CD14-positive monocyte (primary cell): ENCODE measurements at regions not wholly inside any gene's neighbourhood (a gene's known extent, or its start where the extent isn't known, plus 50 kb on each side); places are given as distances from the start of the nearest gene placed in this dataset.

Source experiments
- DNase-seq, 3 donors: peaks; one replicate each; pipeline ENCODE4 v3.0.0-alpha.2; 2011 to 2022
- H2AFZ ChIP-seq: 2 replicates; pipeline ENCODE4 v1.6.0; 2012; ENCODE audit warnings: mild to moderate bottlenecking, low read depth, low read length, inconsistent platforms; ENCODE audit not compliant: insufficient read depth, poor library complexity, severe bottlenecking
- H3K27ac ChIP-seq, 2 donors: 1 replicate in 1 of 2; 2 replicates in 1 of 2; pipeline ENCODE4 v1.5.1; 2012 to 2013; ENCODE audit warnings: low read length in 2 of 2, control low read depth in 1 of 2, inconsistent platforms in 1 of 2, low read depth in 1 of 2, mild to moderate bottlenecking in 1 of 2
- H3K27me3 ChIP-seq, 2 donors: one replicate each; pipeline versions ENCODE4 v1.6.0 to v1.6.1; 2011 to 2013; ENCODE audit warnings: low read length in 2 of 2; ENCODE audit not compliant: control insufficient read depth in 2 of 2, insufficient read depth in 2 of 2
- H3K36me3 ChIP-seq, 2 donors: replicated peaks in 1 of 2; 1 replicate in 1 of 2; 2 replicates in 1 of 2; pipeline versions ENCODE4 v1.5.1 to v1.6.1; 2012 to 2013; ENCODE audit warnings: low read length in 2 of 2, control low read depth in 1 of 2, inconsistent platforms in 1 of 2, mild to moderate bottlenecking in 1 of 2; ENCODE audit not compliant: insufficient read depth in 2 of 2, control insufficient read depth in 1 of 2
- H3K4me1 ChIP-seq, 2 donors: 1 replicate in 1 of 2; 2 replicates in 1 of 2; pipeline versions ENCODE4 v1.5.1 to v1.6.1; 2012 to 2013; ENCODE audit warnings: low read length in 2 of 2, control low read depth in 1 of 2, inconsistent platforms in 1 of 2, mild to moderate bottlenecking in 1 of 2, moderate library complexity in 1 of 2; ENCODE audit not compliant: insufficient read depth in 2 of 2, control insufficient read depth in 1 of 2
- H3K4me2 ChIP-seq: replicated peaks from 2 replicates; pipeline ENCODE3; 2012; ENCODE audit warnings: low read length, moderate library complexity, mild to moderate bottlenecking; ENCODE audit not compliant: poor library complexity, severe bottlenecking; ENCODE audit errors: extremely low read depth
- H3K4me3 ChIP-seq, 3 experiments: fragments of 200-600 bp in 1 of 3; sonication (generic) in 1 of 3; replicated peaks in 1 of 3; 1 replicate in 2 of 3; 2 replicates in 1 of 3; pipeline ENCODE4 v1.5.1; 2011 to 2013; ENCODE audit warnings: low read length in 3 of 3, mild to moderate bottlenecking in 3 of 3, control low read depth in 2 of 3, low read depth in 2 of 3, inconsistent platforms in 1 of 3, moderate library complexity in 1 of 3
- H3K79me2 ChIP-seq: 2 replicates; pipeline ENCODE4 v1.6.0; 2012; ENCODE audit warnings: mild to moderate bottlenecking, control low read depth, inconsistent platforms, low read length, moderate library complexity; ENCODE audit not compliant: insufficient read depth
- H3K9ac ChIP-seq: 2 replicates; pipeline ENCODE4 v1.6.0; 2017; ENCODE audit warnings: low read length, mild to moderate bottlenecking; ENCODE audit not compliant: insufficient read depth, poor library complexity, severe bottlenecking
- H3K9me3 ChIP-seq, 2 donors: replicated peaks in 1 of 2; 1 replicate in 1 of 2; 2 replicates in 1 of 2; pipeline versions ENCODE4 v1.5.1 to v1.6.1; 2012 to 2013; ENCODE audit warnings: low read length in 2 of 2, control low read depth in 1 of 2; ENCODE audit not compliant: control insufficient read depth in 1 of 2, insufficient read depth in 1 of 2
- H4K20me1 ChIP-seq: 2 replicates; pipeline ENCODE4 v1.6.0; 2012; ENCODE audit warnings: mild to moderate bottlenecking, low read length, control low read depth, moderate library complexity; ENCODE audit not compliant: insufficient read depth
- H3K27ac Mint-ChIP-seq, 7 donors: one replicate each; pipeline ENCODE4 v1.8.0; 2020; ENCODE audit warnings: mild to moderate bottlenecking in 7 of 7, mixed read lengths in 7 of 7, moderate library complexity in 6 of 7, inconsistent platforms in 2 of 7
- H3K27me3 Mint-ChIP-seq, 3 donors: one replicate each; pipeline ENCODE4 v1.8.0; 2021 to 2022; ENCODE audit warnings: low read depth in 3 of 3, mild to moderate bottlenecking in 3 of 3, mixed read lengths in 3 of 3, moderate library complexity in 3 of 3, inconsistent platforms in 1 of 3
- H3K36me3 Mint-ChIP-seq, 2 donors: one replicate each; pipeline ENCODE4 v1.8.0; 2020; ENCODE audit warnings: mixed read lengths in 2 of 2, inconsistent platforms in 1 of 2, mild to moderate bottlenecking in 1 of 2
- H3K4me1 Mint-ChIP-seq: one replicate; pipeline ENCODE4 v1.8.0; 2020; ENCODE audit warnings: mild to moderate bottlenecking, mixed read lengths
- H3K4me3 Mint-ChIP-seq, 2 donors: one replicate each; pipeline ENCODE4 v1.8.0; 2020; ENCODE audit warnings: mild to moderate bottlenecking in 2 of 2, mixed read lengths in 2 of 2, moderate library complexity in 1 of 2
- H3K9me3 Mint-ChIP-seq, 7 donors: one replicate each; pipeline ENCODE4 v1.8.0; 2020 to 2022; ENCODE audit warnings: mixed read lengths in 7 of 7, mild to moderate bottlenecking in 6 of 7, moderate library complexity in 6 of 7, inconsistent platforms in 2 of 7
- WGBS: methylation state at CpG from one replicate; pipeline ENCODE4 v1.1.5; 2013; ENCODE audit warnings: missing lambda C conversion rate; ENCODE audit not compliant: insufficient coverage; 5-methylcytosine and 5-hydroxymethylcytosine counted together
- intact Hi-C, 2 donors: fragments of 100-400 bp; cut with micrococcal nuclease; formaldehyde crosslinking; loops; one replicate each; pipeline versions ENCODE4 v1.15.0 to v1.15.1; 2023
- TF ChIP-seq, protein P1 (sequence below): fragments of 200-600 bp; IDR thresholded peaks from one replicate; pipeline ENCODE4 v1.8.0; 2022; ENCODE audit warnings: antibody characterized with exemption, mild to moderate bottlenecking

GRCh38 chr3:155019575-155019974, 60.5 kb upstream of the MME start:
- H3K4me3 ChIP-seq: no peak overlapping the region
- no peaks in the 10 kb centered on the region for H3K79me2 ChIP-seq
- H3K27ac ChIP-seq: peak overlapping the region in 1 of 2 donors; percentile 23
- no peaks in the 10 kb centered on the region for H3K27me3 ChIP-seq
- WGBS: 100% methylated on average over 1 of the region's 1 CpG
- H4K20me1 ChIP-seq: no peaks in the 10 kb centered on the region
- H3K4me1 ChIP-seq: peaks cover 14 to 15% of the 10 kb centered on the region in 2 donors
- H3K4me2 ChIP-seq: no peak overlapping the region
- Mint-ChIP-seq H3K4me3 (no peak overlapping the region), H3K36me3 (peaks cover 0 to 2% of the 10 kb centered on the region in 2 donors), H3K27me3 (peaks cover 0 to 1% (median 0%) of the 10 kb centered on the region in 3 donors), H3K4me1 (peaks cover 18% of the 10 kb centered on the region), H3K27ac (peak overlapping the region in 6 of 7 donors; percentile 34 to 71 (median 55)), H3K9me3 (peaks cover 0 to 7% (median 0%) of the 10 kb centered on the region in 7 donors)
- H3K9ac ChIP-seq: no peak overlapping the region
- H2AFZ ChIP-seq: no peak overlapping the region
- intact Hi-C loops: no loop called here
- TF ChIP-seq, protein P1, sequence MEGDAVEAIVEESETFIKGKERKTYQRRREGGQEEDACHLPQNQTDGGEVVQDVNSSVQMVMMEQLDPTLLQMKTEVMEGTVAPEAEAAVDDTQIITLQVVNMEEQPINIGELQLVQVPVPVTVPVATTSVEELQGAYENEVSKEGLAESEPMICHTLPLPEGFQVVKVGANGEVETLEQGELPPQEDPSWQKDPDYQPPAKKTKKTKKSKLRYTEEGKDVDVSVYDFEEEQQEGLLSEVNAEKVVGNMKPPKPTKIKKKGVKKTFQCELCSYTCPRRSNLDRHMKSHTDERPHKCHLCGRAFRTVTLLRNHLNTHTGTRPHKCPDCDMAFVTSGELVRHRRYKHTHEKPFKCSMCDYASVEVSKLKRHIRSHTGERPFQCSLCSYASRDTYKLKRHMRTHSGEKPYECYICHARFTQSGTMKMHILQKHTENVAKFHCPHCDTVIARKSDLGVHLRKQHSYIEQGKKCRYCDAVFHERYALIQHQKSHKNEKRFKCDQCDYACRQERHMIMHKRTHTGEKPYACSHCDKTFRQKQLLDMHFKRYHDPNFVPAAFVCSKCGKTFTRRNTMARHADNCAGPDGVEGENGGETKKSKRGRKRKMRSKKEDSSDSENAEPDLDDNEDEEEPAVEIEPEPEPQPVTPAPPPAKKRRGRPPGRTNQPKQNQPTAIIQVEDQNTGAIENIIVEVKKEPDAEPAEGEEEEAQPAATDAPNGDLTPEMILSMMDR: no peak
- no peaks in the 10 kb centered on the region for H3K36me3 ChIP-seq
- no peak for DNase-seq
- no peaks in the 10 kb centered on the region for H3K9me3 ChIP-seq

- peaks cover 0 to 1% (median 0%) of the 10 kb centered on the region in 3 donors for H3K27me3 Mint-ChIP-seq
- H4K20me1 ChIP-seq: no peaks in the 10 kb centered on the region
- no peaks in the 10 kb centered on the region for H3K9me3 ChIP-seq
- peak; percentile 58 to 81 (median 74) for DNase-seq
- H3K9me3 Mint-ChIP-seq: peaks cover 0 to 8% (median 0%) of the 10 kb centered on the region in 7 donors
- no peaks in the 10 kb centered on the region for H3K79me2 ChIP-seq
- no peaks in the 10 kb centered on the region for H3K36me3 ChIP-seq
- intact Hi-C loops: no loop called here
- 100% methylated on average over 1 of the region's 5 CpGs for WGBS
- no peak overlapping the region for H2AFZ ChIP-seq
- no peak overlapping the region for H3K4me2 ChIP-seq
- H3K4me3 Mint-ChIP-seq: peak overlapping the region in 1 of 2 donors; percentile 30
- peak overlapping the region in 1 of 2 donors; percentile 25 for H3K27ac ChIP-seq
- H3K4me1 Mint-ChIP-seq: peaks cover 18% of the 10 kb centered on the region
- H3K9ac ChIP-seq: no peak overlapping the region
- H3K27me3 ChIP-seq: no peaks in the 10 kb centered on the region
- TF ChIP-seq, protein P1: no peak
- H3K27ac Mint-ChIP-seq: peak overlapping the region in 6 of 7 donors; percentile 5 to 77 (median 56)
- H3K4me3 ChIP-seq: no peak overlapping the region
- H3K4me1 ChIP-seq: peaks cover 14 to 15% of the 10 kb centered on the region in 2 donors
- H3K36me3 Mint-ChIP-seq: peaks cover 0 to 2% of the 10 kb centered on the region in 2 donors
These were observed 61.3 kb upstream of the MME start for GRCh38 chr3:155018621-155019330.
